Stimulated activated naive CD8-positive, alpha-beta T cell treated with anti-CD3 and anti-CD28 coated beads, Interleukin-15, Interleukin-2, amounts not matched to agents 100 ng/mL and 50 ng/mL, for 24 hours (primary cell): ENCODE measurements at regions not wholly inside any gene's neighbourhood (a gene's known extent, or its start where the extent isn't known, plus 50 kb on each side); places are given as distances from the start of the nearest gene placed in this dataset.

Experiments
- H3K27ac Mint-ChIP-seq: one replicate; pipeline ENCODE4 v1.8.0; 2021; ENCODE audit warnings: mild to moderate bottlenecking, mixed read lengths
- H3K27me3 Mint-ChIP-seq: one replicate; pipeline ENCODE4 v1.8.0; 2021; ENCODE audit warnings: mixed read lengths
- H3K36me3 Mint-ChIP-seq: one replicate; pipeline ENCODE4 v1.8.0; 2021; ENCODE audit warnings: low read depth, mixed read lengths
- H3K4me1 Mint-ChIP-seq: one replicate; pipeline ENCODE4 v1.8.0; 2021; ENCODE audit warnings: low read depth, mixed read lengths
- H3K4me3 Mint-ChIP-seq: one replicate; pipeline ENCODE4 v1.8.0; 2021; ENCODE audit warnings: mild to moderate bottlenecking, mixed read lengths
- H3K9me3 Mint-ChIP-seq: one replicate; pipeline ENCODE4 v1.8.0; 2021; ENCODE audit warnings: mixed read lengths

DNA sequence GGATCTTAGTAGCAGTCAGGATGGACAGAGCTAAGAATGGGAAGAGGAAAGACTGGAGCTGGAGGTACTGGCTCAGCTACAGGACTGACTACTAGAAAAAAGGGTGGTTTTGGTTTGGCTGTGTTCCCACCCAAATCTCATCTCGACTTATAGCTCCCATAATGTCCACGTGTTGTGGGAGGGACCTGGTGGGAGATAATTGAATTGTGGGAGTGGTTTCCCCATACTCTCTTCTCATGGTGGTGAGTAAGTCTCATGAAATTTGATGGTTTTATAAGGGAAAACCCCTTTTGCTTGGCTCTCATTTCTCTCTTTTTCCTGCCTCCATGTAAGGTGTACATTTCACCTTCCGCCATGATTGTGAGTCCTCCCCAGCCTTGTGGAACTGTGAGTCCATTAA, 466.5 kb upstream of the DEPDC1 start:
- H3K27me3 Mint-ChIP-seq = no peaks in the 10 kb centered on the region

DNA sequence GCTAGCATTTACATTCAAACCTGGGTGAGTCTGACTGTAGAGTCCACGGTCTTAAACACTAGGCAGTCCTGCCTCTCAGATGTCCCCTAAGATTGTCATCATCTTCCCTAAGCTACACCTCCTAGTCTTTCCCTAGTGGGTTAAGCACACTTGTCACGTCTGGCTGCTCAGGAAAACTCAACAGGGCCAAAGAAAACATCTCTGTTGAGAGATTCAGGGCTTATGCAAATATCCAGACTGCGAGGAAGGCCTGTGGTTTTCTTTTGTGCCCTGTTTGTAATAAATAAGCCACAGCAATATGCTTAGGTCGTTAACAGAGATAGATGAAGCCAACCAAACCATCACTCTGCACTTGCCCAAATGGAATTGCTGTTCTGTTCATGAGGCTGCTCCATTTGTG, 472.6 kb upstream of the DEPDC1 start:
- Mint-ChIP-seq H3K4me3 (no peak overlapping the region), H3K36me3 (no peaks in the 10 kb centered on the region), H3K27me3 (no peaks in the 10 kb centered on the region), H3K27ac (no peak overlapping the region), H3K4me1 (no peaks in the 10 kb centered on the region), H3K9me3 (no peaks in the 10 kb centered on the region)

More for the DNA sequence above, 466.5 kb upstream of the DEPDC1 start:
- no peaks in the 10 kb centered on the region for H3K36me3 Mint-ChIP-seq
- no peak overlapping the region for H3K27ac Mint-ChIP-seq
- H3K4me3 Mint-ChIP-seq = no peak overlapping the region
- no peaks in the 10 kb centered on the region for H3K4me1 Mint-ChIP-seq
- H3K9me3 Mint-ChIP-seq = no peaks in the 10 kb centered on the region

DNA sequence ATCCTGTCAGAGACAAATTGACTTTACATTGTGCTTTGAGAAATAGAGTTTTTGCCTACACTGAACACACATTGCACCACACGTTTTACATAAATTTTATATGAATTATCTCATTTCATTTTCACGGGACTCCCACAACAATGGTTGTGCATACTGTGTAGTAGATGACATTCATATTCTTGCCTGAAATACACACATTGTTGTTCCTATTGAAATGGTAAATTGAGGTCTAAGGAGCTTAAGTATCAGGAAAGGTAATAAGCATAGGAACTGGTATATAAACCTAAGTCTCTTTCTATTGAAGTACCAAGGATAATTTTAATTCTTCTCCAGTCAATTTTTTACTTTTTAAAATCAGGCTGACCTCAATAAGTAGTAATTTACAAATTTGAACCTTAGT, 473.7 kb upstream of the DEPDC1 start:
- Mint-ChIP-seq H3K36me3 (no peaks in the 10 kb centered on the region), H3K4me3 (no peak overlapping the region), H3K4me1 (no peaks in the 10 kb centered on the region), H3K27ac (no peak overlapping the region), H3K27me3 (no peaks in the 10 kb centered on the region), H3K9me3 (no peaks in the 10 kb centered on the region)

DNA sequence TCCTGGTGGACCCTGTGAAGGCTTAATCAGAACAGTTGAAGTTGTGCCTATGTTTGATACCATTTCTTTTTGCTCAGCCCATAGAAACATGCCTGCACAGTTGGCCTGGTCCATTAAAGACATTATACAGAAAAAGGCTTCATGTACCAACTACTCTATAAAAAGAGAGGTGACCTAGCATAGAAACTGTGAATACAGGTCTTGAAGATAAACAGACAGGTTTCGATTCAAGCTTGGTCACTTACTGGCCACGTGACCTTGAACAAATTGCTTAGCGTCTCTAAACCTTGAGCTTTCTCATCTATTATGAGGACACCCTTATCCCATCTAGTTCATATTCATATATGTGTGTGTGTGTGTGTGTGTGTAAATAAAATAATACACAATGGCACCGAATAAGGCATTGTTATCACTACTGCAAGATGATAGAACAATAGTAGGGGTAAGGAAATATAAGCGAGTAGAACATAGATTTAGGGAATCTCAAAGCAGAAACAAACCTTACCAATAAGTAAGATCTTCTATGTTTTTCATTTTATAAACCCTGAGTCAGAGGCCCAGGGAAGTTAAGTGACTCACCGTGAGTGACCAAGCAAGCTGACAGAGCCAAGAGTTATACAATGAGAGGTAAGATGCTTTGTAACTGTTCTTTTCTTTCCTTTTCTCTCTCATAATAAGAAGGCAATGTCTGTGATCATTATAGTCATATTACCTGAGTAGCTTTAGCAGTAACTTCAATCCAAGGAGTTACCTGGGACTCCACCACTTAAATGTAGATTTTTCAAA, 476.8 kb upstream of the DEPDC1 start:
- no peaks in the 10 kb centered on the region for H3K27me3 Mint-ChIP-seq
- no peaks in the 10 kb centered on the region for H3K4me1 Mint-ChIP-seq
- H3K9me3 Mint-ChIP-seq = no peaks in the 10 kb centered on the region
- H3K4me3 Mint-ChIP-seq = no peak overlapping the region
- H3K36me3 Mint-ChIP-seq = no peaks in the 10 kb centered on the region
- H3K27ac Mint-ChIP-seq = no peak overlapping the region

DNA sequence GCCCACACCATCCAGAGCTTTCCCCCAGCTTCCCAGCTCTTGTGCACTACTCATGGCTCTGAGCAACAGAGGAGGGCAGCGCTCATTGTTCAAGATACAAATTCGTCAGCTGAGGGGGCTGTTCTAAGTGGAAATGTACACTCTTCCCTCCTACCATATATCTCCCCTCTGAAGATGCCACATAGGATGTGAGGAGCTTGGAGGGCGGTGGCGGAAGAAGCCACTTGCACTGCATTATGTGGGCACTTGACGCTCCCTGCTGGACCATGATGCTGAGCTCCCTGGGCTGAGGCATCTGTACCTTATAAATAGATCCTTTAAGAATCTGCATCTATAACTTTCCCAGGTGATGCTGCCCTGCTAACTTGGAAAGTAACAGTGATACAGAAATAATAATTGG, 477.6 kb upstream of the DEPDC1 start:
- H3K27ac Mint-ChIP-seq = no peak overlapping the region
- no peak overlapping the region for H3K4me3 Mint-ChIP-seq
- H3K4me1 Mint-ChIP-seq = no peaks in the 10 kb centered on the region
- H3K27me3 Mint-ChIP-seq = no peaks in the 10 kb centered on the region
- H3K9me3 Mint-ChIP-seq = no peaks in the 10 kb centered on the region
- no peaks in the 10 kb centered on the region for H3K36me3 Mint-ChIP-seq

DNA sequence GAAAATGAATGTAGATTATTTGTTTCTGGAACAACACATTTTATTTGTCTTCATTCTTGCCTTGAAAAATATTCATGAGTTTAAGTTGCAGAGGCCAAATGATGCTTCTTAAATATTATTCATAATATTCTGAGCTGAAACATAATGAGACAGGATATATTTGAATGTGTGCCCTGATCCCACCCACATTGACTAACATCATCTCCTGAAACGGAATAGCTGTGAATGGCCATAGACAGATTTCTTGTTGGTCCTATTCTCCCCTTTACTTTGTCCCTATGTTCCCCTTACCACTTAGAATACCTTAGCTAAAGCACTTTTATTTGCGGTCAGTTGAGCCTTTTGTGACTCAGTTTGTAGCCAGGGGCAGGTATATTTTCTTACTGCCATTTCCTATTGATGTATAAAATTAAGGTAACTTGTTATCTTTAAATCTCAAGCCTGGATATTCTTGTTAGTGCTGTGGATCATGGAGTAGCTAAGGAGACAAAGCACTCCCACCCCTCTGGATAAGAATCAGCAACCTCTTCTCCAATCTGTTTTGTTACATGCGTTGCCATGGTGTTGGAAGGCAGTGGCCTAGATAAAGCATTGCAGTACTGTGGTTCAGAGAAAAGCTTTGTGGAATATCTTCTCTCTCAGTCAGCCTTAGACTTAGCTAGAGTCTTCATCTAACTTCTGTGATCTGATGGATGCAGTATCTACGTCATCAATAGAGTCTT, 478.5 kb upstream of the DEPDC1 start:
- Mint-ChIP-seq H3K9me3 (no peaks in the 10 kb centered on the region), H3K4me1 (no peaks in the 10 kb centered on the region), H3K27me3 (no peaks in the 10 kb centered on the region), H3K36me3 (no peaks in the 10 kb centered on the region), H3K4me3 (no peak overlapping the region), H3K27ac (no peak overlapping the region)

DNA sequence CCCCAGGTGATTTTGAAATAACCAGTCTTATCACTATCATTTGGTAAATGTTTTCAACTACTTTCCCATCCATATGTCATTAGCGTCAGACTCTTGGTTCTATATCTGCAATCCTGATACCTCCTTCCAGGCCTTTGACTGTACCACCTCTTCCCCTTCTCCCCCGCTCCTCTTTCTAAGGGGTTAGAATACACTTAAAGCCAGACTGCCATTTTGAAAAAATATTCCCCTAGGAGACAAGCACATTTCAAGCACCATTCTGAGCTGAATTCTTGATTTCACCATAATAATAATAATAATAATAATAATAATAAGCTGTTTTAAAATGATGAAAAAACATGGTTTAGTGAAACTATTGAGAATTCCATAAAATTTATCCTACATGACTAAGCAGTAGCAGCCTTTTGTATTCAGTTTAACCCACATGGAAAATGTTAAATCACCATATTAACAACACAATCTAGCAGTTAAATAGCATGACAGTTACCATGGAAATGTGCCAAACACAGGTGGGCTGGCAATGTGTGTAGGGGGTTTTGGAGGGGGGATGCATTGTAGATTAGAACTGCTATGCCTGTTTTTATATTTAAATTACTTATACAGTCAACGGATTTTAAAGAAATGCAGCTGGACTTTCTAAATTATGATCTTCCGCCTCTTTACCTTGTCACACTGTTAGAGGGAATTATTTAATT, 480.2 kb upstream of the DEPDC1 start:
- no peak overlapping the region for H3K27ac Mint-ChIP-seq
- H3K36me3 Mint-ChIP-seq = no peaks in the 10 kb centered on the region
- H3K4me1 Mint-ChIP-seq = no peaks in the 10 kb centered on the region
- H3K27me3 Mint-ChIP-seq = no peaks in the 10 kb centered on the region
- H3K9me3 Mint-ChIP-seq = no peaks in the 10 kb centered on the region
- H3K4me3 Mint-ChIP-seq = no peak overlapping the region

DNA sequence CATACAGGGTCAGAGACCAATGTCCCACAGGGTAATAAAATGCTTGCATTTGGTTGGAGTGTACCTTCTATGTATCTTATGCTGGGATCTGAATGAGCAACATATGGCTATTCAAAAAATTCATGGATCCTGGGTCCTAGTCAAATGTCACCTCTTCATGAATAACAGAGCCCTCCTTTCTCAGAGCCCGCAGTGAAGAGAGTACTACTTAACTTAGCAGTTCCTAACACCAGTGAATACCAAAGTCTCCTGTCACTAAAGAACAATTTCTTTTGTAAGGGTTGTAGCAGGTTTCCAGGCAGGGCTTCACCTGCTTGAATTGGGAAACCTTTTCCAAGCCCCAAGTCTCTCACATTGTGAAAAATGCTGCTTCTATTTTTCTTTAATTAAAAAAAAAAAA, 483.0 kb upstream of the DEPDC1 start:
- no peaks in the 10 kb centered on the region for H3K27me3 Mint-ChIP-seq
- H3K27ac Mint-ChIP-seq = no peak overlapping the region
- no peaks in the 10 kb centered on the region for H3K36me3 Mint-ChIP-seq
- H3K4me1 Mint-ChIP-seq = no peaks in the 10 kb centered on the region
- no peak overlapping the region for H3K4me3 Mint-ChIP-seq
- peaks cover 4% of the 10 kb centered on the region for H3K9me3 Mint-ChIP-seq

DNA sequence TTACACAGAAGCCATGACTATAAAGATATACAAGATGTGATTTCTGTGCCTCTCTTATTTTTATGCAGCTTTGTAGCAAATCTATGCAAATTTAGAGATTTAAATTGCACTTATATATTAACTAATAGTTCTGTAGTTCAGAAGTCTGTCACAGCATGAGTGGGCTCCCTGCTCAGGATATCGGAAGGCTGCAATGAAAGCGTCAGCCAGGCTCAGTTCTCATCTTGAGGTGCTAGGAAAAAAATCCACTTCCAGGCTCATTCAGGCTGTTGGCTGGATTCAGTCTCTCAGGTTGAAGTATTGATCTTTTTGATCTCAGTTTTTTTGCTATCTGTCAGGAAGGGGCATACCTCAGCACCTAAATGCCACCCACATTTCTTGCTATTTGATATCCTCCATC, 487.4 kb upstream of the DEPDC1 start:
- peaks cover 10% of the 10 kb centered on the region for H3K9me3 Mint-ChIP-seq
- H3K27me3 Mint-ChIP-seq = no peaks in the 10 kb centered on the region
- H3K27ac Mint-ChIP-seq = no peak overlapping the region
- no peak overlapping the region for H3K4me3 Mint-ChIP-seq
- no peaks in the 10 kb centered on the region for H3K4me1 Mint-ChIP-seq
- no peaks in the 10 kb centered on the region for H3K36me3 Mint-ChIP-seq

DNA sequence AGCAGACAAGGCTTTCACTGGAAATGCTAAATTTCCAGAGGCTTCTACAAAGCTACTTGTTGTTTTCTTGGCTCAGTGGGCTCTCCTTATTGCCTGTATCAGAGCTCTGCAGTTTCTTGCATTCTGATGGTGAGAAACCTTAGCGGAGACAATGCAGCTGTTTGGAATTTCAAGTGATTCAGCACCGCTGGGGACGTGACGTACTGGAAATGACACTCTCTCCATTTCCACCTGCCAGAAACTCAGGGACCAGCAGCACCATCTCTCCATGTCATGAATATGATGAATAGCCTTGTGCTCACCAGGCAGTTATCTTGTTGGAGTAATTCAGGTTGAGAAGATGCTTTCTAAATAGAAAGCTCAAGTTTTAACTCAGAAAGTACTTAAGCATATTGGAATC, 497.2 kb upstream of the DEPDC1 start:
- Mint-ChIP-seq H3K36me3 (no peaks in the 10 kb centered on the region), H3K9me3 (peaks cover 9% of the 10 kb centered on the region), H3K4me3 (no peak overlapping the region)

DNA sequence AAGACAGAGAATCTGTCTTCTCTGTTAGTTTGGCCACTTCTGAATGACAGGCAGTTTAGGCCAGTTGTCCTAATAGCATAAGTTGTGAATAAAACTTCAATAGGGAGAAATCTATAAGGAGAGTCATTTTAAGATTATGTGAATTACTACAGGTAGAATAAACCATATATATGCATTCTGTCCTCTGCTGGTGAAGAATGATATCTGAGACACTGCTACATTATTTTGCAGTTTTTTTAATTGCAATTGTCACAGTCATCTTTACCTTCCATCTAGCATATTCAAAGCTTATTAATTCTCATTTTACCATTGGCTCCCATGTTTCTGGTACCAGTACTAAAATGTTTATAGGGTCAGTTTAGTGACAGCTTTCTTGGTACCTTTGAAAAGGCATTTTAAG, 519.6 kb upstream of the DEPDC1 start:
- Mint-ChIP-seq H3K36me3 (no peaks in the 10 kb centered on the region), H3K9me3 (no peaks in the 10 kb centered on the region), H3K4me3 (no peak overlapping the region), H3K27me3 (no peaks in the 10 kb centered on the region), H3K27ac (no peak overlapping the region), H3K4me1 (no peaks in the 10 kb centered on the region)

More for the DNA sequence above, 497.2 kb upstream of the DEPDC1 start:
- H3K27me3 Mint-ChIP-seq = no peaks in the 10 kb centered on the region
- no peaks in the 10 kb centered on the region for H3K4me1 Mint-ChIP-seq
- no peak overlapping the region for H3K27ac Mint-ChIP-seq

DNA sequence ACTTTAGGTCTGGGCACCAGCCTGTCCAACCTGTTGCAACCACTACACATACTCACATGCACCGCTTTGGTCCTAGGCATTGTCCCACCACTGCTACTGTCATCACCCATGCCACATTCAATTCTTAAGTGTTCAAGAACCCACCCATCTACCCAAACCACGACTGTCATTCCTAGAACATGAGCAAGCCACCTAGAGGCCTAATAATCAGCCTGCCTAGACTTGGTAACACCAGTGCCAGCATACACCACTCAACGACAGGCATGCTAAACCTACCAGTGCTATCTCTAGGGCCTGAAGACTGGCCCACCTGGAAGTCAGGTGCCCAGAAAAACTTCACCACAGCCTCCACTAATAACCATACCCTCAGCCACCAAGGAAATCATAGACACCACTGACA, 532.8 kb upstream of the DEPDC1 start:
- Mint-ChIP-seq H3K4me3 (no peak overlapping the region), H3K9me3 (peaks cover 20% of the 10 kb centered on the region), H3K27ac (no peak overlapping the region), H3K4me1 (no peaks in the 10 kb centered on the region), H3K36me3 (no peaks in the 10 kb centered on the region), H3K27me3 (no peaks in the 10 kb centered on the region)

DNA sequence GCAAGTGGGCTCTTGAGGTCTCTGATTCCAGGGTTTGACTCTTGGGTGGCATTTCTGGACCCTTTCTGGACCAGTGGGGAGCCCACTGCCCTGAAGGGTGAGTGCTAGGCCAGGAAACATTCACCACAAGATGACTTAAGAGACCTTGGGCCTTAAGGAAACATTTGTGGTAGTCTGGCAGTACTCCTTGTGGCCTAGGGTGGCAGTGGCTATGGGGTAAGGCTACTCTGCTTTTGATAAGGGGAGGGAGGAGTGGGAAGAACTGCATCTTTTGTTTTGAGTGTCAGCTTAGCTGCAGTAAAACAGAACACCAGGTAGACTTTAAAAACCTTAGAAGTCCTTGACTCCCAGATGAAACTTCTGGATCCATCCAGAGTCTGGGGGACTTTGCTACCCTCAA, 529.3 kb upstream of the LRRC7 start:
- peaks cover 10% of the 10 kb centered on the region for H3K9me3 Mint-ChIP-seq
- H3K4me1 Mint-ChIP-seq = no peaks in the 10 kb centered on the region
- no peaks in the 10 kb centered on the region for H3K27me3 Mint-ChIP-seq
- H3K4me3 Mint-ChIP-seq = no peak overlapping the region
- H3K36me3 Mint-ChIP-seq = no peaks in the 10 kb centered on the region
- H3K27ac Mint-ChIP-seq = no peak overlapping the region

DNA sequence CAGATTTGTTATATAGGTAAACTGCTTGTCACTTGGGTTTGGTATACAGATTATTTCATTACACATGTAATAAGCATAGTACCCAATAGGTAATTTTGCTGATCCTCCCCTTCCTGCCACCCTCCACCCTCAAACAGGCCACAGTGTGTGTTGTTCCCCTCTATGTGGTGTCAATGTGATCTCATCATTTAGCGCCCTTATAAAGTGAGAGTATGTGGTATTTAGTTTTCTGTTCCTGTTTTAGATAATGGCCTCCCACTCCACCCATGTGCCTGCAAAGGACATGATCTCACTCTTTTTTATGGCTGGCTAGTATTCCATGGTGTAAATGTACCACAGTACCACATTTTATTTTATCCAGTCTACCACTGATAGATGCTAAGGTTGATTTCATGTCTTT, 522.1 kb upstream of the LRRC7 start:
- no peak overlapping the region for H3K27ac Mint-ChIP-seq
- no peaks in the 10 kb centered on the region for H3K27me3 Mint-ChIP-seq
- H3K4me1 Mint-ChIP-seq = no peaks in the 10 kb centered on the region

DNA sequence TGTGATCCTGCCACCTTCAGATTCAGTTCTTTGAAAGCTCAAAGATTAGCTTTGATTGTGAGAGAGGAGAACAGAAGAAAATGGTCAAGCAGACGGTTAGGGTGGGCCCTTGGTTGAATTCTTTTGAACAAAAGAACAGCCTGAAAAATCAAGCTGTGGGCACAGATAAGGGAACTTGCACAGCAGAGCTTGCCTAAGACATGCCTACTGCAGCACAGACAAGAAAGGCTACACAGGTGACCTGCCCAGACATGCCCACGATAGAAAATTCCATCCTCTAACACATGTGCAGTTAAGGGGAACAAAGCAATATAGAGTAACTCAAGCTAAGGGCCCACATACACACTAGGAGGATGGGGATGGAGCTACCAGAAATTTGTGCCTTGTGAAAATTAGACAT, 512.5 kb upstream of the LRRC7 start:
- Mint-ChIP-seq H3K4me3 (no peak overlapping the region), H3K27ac (no peak overlapping the region)

More for the DNA sequence above, 522.1 kb upstream of the LRRC7 start:
- Mint-ChIP-seq H3K4me3 (no peak overlapping the region), H3K36me3 (no peaks in the 10 kb centered on the region), H3K9me3 (peaks cover 3% of the 10 kb centered on the region)

More for the DNA sequence above, 512.5 kb upstream of the LRRC7 start:
- Mint-ChIP-seq H3K9me3 (peaks cover 7% of the 10 kb centered on the region), H3K4me1 (no peaks in the 10 kb centered on the region), H3K27me3 (no peaks in the 10 kb centered on the region), H3K36me3 (no peaks in the 10 kb centered on the region)
